CD1c-positive myeloid dendritic cell (primary cell): ENCODE measurements at regions not wholly inside any gene's neighbourhood (a gene's known extent, or its start where the extent isn't known, plus 50 kb on each side); places are given as distances from the start of the nearest gene placed in this dataset.

Experiments used
- DNase-seq: peaks from one replicate; pipeline ENCODE4 v3.0.0-alpha.2; 2016; ENCODE audit errors: extremely low spot score

DNA sequence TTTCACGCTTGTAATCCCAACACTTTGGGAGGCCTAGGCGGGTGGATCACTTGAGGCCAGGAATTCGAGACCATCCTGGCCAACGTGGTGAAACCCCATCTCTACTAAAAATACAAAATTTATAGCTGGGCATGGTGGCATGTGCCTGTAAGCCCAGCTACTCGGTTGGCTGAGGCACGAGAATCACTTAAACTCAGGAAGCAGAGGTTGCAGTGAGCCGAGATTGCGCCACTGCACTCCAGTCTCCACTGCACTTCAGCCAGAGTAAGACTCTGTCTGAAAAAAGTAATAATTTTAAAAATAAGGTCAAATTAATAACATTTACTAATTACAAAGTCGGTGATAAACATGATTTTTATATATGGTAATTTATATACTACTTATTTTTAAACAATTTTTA is 155.9 kb downstream of the AXIN2 start:
- no peak for DNase-seq

DNA sequence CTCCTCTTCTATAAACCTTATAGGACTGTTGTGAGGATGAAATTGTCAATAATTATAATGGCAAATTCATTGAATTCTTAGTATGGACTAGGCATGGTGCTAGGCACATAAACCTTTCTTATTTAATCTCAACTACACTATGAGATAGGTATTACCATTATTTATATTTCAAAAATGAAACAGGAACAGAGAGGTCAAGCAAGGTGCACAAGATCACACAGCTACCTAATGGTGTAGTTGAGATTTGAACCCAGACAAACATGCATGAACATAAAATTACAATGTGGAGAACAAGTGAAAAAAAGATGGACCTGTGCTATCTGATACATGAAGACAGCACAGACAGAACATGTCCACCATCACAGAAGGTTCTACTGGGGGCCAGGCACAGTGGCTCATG is 156.7 kb downstream of the AXIN2 start:
- no peak for DNase-seq

GRCh38 chr17:65403626-65404025 is 157.8 kb downstream of the AXIN2 start:
- DNase-seq = no peak

DNA sequence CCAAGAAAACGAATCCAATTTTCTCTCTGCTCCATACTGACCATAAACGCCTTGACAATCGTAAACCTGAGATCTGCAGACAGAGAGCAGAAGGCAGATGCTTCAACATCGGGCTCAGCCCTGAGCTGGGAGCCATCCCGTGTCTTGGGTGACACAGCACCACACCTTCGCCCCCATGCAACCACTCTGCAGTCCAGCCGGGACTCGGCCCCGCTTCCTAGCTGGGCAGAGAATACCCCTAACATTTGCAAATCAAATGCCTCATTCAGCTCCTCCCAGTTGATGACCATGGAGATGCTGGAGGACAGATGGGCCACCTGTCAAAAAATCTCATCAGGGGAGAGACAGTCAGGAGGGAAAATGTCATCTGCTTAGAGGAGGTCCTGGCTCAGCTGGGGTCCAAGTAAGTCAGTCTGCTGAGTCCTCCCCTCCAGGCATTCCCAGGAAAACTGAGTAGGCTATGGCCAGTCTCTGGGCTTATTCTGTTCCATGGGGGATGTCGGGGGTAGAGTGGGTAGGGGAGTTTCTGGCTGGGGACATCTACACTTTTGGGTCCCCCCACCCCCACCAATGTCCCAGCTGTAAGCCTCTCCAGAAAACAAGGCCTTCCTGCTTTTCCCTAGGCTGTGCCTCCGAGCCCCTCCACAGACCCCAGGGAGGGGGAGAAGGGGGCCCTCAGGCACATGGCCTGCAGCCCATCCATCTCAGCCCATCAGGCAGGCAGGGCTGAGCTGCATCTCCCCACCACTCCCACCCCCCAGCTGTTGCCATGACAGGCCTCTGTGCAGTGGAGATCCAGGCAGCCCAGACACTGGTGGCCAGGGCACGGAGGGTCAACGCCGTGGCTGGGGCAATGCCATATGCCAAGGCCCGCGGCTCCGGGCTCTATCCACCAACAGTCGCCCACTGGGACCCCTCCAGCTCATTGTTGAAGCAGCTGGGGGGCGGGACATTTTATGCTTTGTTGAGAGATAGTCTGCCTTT is 158.6 kb downstream of the AXIN2 start:
- no peak for DNase-seq

DNA sequence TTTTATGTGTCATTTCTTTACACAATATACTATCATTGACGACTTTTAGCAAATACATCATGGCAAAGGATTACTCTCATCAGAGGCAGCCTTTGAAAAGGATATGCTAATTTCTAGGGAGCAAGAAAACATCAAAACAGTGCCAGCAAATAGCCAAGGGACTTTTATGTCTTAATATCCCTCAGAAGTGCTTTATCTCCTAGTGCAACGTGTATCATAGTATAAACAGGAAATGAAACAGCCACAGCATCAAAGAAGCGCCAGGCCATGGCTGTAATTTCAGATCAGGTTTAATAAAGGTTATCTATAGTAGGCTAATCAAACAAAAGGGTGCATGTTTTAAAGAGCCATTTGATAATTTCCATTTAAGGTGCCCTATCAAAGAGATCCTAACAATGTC is 159.9 kb downstream of the AXIN2 start:
- DNase-seq = no peak

GRCh38 chr17:65400701-65401100 is 160.7 kb downstream of the AXIN2 start:
- no peak for DNase-seq

- DNase-seq = no peak
Observed at GRCh38 chr17:65398040-65398787, 163.2 kb downstream of the AXIN2 start.

DNA sequence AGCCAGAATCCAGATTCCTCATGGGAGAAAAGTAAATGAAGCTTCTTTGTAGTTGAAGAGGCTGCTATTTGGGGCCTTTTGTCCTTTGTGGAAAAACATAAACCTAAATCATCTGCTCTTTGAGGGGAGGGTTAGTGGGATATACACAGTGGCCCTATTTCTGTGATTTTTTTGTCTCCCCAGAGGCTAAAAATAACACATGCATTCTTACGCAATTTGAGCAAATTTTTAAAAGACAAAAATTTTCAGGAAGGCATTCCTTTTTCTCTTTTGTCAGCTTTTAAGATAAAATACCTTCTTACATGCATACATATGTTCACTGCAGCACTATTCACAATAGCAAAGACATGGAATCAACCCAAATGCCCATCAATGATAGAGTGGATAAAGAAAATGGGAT is 165.5 kb downstream of the AXIN2 start:
- no peak for DNase-seq

DNA sequence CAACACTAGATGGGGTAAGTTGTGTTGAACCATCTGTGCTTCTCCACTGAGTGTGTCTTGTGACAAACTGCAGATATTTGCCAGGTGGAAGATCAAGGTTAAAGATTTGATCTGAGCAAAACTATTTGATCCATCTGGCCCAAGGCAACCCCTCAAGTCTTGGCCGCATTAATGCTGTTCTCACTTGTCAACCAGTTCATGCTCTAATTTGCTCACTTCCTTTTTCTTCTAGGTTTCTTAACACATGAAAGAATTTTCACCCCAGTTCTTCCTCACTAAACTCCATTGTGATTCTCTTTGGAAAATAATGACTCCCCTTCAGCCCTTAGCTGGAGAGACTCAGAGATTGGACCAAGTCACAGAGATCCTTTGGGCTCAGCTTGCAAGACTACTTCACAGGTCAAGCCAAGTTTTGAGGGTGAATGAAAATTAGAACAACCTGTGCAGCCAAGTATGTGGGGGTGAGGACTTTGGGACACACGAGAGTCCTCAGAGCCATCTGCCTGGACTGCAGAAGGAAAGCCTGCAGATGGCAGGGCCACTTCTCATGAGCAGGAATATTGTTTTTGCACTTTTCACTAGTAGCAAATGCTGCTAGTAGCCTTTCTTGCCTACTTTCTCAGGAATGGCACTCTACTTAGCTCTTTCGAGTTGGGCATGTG is 166.5 kb downstream of the AXIN2 start:
- DNase-seq = no peak

DNA sequence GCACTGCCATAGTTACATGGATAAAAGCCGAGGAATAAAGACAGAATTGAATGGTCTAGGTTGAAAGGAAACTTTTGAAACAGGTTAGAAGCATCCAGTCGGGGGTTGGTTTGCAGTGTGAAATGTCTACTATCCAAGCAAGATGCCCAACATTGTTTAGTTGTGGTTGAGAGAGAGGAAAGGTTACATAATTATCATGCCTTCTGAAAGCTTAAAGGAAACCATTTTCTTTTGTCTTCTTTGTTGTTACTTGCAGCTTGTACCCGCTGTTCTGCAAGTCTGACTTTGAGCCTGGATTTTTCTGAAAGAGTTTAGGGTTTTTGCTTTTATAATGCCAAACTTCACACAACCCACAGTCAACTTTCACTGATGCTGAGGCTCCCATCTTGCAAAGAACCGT is 167.9 kb downstream of the AXIN2 start:
- DNase-seq = no peak

- no peak for DNase-seq
Observed at GRCh38 chr17:65389949-65390348, 171.5 kb downstream of the AXIN2 start.

GRCh38 chr17:65389426-65389825 is 172.0 kb downstream of the AXIN2 start:
- DNase-seq = no peak

DNA sequence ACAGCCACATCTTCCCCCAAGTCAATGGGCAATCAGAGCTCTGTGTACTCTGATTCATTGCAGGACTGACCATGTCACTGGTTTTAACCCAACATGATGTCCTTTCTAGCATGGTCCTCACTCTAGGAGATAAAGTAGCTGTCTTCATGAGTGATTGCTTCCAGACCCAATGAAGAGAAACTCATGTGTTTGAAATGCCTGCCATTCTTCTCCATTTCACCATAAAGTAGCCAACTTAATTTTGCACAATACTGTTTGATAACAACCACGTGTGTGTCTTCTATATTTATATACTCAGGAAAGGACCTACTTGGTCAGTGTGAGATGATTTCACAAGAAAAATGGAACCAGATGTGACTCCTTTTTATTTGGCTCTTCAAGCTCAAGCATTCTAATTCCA is 172.5 kb downstream of the AXIN2 start:
- no peak for DNase-seq

DNA sequence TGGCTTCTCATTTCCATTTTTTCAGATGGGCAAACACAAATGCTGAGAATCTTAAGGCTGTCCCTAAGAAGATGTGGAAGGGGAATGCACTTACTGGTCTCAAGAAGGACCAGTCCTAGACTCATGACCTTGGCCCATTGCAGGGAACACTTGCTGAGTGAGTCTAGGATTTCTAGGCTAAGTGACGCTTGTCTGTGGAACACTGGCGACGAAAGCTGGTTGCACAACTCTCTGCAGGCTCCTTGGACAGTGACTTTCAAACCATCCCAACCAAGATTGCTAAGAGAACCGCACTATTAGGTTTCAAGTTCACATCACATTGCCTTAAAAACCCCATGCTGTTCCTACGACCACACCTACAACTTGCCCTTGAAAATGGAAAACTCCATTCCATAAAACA is 174.1 kb downstream of the AXIN2 start:
- DNase-seq = no peak

DNA sequence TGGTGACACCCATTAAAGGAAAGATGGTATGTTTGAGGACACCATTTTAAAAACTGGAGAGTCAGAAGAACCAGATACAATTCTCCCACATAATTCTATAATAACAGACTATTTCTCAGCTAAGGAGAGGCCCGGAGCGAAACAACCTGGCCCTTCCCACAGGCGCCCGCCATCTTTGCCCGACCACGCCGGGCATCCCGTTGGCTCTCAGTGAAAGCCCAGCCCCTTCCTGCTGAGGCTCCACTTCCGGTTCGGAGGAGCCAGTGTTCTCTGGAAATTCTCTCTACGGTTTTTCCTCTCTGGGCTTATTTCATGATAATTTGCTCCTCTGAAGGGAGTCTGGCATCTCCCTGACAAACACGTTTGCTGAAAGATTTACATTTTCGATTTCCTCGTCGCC is 175.7 kb downstream of the AXIN2 start:
- DNase-seq = no peak

DNA sequence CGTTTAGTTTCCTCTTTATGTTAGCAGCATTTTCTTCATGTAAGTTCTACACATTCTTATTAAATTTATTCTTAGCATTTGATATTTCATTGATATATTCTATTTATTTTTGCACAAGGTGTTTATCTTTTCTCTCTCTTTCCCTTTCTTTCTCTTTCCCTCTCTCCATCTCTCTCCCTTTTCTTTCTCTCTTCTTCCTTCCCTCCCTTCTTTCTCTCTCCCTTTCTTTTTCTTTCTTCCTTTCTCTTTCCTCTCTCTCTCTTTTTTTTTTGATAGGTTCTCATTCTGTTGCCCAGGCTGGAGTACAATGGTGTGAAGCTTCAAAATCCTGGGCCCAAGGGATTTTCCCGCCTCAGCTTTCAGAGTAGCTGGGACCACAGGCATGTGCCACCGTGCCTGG is 176.4 kb downstream of the AXIN2 start:
- no peak for DNase-seq

DNA sequence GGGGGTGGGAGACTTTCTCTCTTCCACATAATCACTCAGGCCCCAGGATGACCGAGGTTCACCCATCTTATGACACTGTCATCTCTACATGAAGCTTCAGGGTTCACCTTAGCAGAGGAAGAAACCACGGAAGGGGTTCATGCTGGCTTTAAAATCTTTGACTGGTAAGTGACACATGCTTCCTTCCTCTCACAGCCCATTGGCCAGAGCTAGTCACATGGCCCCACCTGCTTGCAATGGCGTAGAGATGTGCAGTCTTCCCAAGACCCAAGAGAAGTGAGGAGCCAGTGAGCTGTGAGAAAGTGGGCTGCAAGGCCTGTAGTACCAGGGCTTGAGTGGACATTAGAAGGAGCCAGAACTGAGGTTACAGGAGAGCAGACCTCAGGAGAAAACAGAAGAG is 180.3 kb downstream of the AXIN2 start:
- DNase-seq = no peak

GRCh38 chr17:65374966-65375365 is 186.5 kb downstream of the AXIN2 start:
- no peak for DNase-seq

DNA sequence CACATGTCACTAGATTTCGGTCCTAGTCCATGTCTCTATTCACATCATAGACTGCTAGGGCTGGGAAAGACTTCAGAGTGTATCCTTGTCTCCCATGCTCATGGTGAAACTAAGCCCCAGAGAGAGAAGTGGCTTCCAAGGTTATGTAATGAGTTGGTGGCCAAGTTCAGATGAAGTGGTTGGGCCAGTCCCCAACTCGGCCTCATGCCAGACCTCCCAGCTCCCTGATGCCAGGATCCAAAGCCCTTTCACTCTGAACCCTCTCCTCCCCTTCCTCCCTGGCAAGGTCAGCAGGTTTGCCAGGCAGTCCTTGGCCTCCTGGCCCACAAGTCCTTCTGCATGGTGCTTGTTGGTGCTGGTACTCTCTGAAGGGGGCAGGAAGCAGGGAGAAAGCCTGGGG is 189.7 kb downstream of the AXIN2 start:
- DNase-seq = no peak

GRCh38 chr17:65370669-65371131 is 190.7 kb downstream of the AXIN2 start:
- DNase-seq = no peak

DNA sequence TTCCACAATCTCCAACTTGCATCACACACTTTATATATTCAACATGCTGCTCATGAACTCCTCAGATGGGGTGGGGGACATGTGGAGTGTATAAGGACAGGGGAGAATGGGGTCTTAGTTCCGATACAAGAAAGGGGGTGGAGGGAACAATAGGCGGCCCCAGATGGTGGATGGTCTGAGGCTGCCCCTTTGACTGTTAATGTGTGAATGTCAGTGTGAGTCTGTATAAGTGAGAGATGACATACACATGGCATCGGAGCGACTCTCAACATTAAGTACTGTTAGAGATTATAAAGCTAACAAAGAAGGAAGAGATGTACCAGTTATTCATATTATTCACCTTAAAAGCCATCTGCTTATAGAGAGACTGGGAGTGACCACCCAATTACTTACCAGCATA is 193.1 kb downstream of the AXIN2 start:
- no peak for DNase-seq

DNA sequence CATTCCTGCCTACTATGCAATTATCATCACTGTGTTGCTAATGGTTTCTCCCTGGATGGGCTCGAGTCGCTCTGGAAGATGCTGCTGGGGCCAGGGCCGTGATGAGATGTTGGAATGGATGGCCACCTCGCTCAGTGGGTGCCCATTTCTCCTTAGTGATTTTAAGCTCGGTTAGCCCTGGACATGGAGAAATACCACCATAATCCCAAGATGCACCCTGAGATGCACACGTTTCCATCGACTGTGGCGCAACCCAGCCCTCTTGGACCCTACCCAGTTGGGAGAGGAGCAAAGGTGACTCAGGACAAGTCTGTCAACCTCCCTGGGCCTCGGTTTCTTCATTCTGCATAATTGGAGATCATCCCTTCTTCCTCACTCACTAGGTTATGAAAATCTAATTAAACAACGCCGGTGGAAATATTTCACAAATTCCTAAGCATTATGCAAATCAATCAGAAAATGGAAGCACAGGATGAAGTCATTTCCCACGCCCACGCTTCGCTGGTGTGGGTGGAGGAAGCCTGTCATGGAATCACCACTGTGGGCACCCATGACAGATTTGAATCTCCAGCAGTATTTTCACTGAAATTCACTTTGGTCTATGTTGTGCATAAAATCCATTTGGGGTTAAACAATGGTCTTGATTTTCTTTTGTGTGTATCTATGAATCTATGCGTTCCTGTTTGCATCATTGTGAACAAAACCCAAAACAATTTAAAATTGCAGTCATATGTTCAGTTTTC is 195.2 kb downstream of the AXIN2 start:
- DNase-seq = no peak
